ENCODE measurements at regions not wholly inside any gene's neighbourhood (a gene's known extent, or its start where the extent isn't known, plus 50 kb on each side); places are given as distances from the start of the nearest gene placed in this dataset.

DNA sequence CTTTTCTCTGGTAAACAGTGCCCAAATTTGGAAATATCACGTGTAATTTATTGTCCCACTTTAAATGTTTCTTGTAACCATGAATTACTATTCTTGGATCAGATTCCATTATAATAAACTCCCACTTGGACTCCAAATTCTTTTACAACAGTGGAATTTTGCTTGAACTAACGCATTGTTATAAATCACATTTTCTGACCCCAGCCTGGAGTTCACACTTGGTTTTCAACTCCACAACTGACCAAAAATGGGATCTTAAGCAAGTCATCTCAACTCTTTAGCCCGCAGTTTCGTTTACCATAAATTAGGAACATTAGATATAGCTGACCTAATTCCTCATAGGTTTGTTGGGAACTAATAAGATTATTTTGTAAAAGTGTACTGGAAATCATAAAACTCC, 336.8 kb upstream of the NCAM1 start:
- TF ChIP-seq CTCF (IDR thresholded peaks at IDR 0.05; ENCODE audit: low read depth, low read length, poor library complexity, severe bottlenecking) = no peak
- no peak for TF ChIP-seq EZH2phosphoT487 (IDR thresholded peaks at IDR 0.05; ENCODE audit: borderline replicate concordance, low read length)

Data from DOHH2 (cell line).